ENCODE measurements at regions not wholly inside any gene's neighbourhood (a gene's known extent, or its start where the extent isn't known, plus 50 kb on each side); places are given as distances from the start of the nearest gene placed in this dataset.

DNA sequence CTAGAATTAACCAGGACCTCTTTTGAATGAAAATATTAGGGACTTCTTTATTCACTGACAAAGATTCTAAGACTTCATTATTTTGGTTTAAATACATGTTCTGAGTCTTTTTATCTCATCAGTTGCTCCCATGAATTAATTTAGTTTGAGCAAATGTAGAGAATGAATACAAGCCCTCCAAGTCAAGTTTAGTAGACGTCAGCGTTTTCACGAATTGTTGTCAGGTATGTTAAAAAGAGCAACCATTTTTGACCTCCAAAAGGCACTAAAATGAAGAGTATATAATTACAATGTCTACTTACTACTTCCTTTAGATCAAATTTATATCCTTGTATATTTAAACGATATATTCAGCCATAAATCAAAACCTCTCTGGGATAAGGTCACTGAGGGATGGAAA, 809.3 kb upstream of the CDH6 start:
- TF ChIP-seq, protein P1, sequence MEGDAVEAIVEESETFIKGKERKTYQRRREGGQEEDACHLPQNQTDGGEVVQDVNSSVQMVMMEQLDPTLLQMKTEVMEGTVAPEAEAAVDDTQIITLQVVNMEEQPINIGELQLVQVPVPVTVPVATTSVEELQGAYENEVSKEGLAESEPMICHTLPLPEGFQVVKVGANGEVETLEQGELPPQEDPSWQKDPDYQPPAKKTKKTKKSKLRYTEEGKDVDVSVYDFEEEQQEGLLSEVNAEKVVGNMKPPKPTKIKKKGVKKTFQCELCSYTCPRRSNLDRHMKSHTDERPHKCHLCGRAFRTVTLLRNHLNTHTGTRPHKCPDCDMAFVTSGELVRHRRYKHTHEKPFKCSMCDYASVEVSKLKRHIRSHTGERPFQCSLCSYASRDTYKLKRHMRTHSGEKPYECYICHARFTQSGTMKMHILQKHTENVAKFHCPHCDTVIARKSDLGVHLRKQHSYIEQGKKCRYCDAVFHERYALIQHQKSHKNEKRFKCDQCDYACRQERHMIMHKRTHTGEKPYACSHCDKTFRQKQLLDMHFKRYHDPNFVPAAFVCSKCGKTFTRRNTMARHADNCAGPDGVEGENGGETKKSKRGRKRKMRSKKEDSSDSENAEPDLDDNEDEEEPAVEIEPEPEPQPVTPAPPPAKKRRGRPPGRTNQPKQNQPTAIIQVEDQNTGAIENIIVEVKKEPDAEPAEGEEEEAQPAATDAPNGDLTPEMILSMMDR (IDR thresholded peaks at IDR 0.05), result no peak
- TF ChIP-seq POLR2A (IDR thresholded peaks at IDR 0.05), result no peak

Measured in Peyer's patch (tissue), 4 donors.